Progenitor cell of endocrine pancreas (in vitro differentiated cells): ENCODE measurements at regions not wholly inside any gene's neighbourhood (a gene's known extent, or its start where the extent isn't known, plus 50 kb on each side); places are given as distances from the start of the nearest gene placed in this dataset.
"Not testable (repeated sequence)": the region's sequence is repeated elsewhere in the genome, so short reads cannot be mapped to it uniquely, and the experiment has no call there.

ENCODE experiments used
- DNase-seq: peaks from one replicate; pipeline ENCODE4 v3.0.0; 2021; ENCODE audit warnings: low spot score; ENCODE audit not compliant: unreplicated experiment
- H3K27ac Mint-ChIP-seq: 2 replicates; pipeline ENCODE4 v1.8.0; 2021; ENCODE audit warnings: mild to moderate bottlenecking, moderate library complexity, mixed read lengths
- H3K27me3 Mint-ChIP-seq: 2 replicates; pipeline ENCODE4 v1.8.0; 2021; ENCODE audit warnings: mixed read lengths
- H3K36me3 Mint-ChIP-seq: 2 replicates; pipeline ENCODE4 v1.8.0; 2022; ENCODE audit warnings: mixed read lengths; ENCODE audit not compliant: insufficient read depth
- H3K4me1 Mint-ChIP-seq: 2 replicates; pipeline ENCODE4 v1.8.0; 2021; ENCODE audit warnings: low read depth, mixed read lengths
- H3K4me3 Mint-ChIP-seq: 2 replicates; pipeline ENCODE4 v1.8.0; 2021; ENCODE audit warnings: low read depth, mild to moderate bottlenecking, moderate library complexity, mixed read lengths
- H3K9me3 Mint-ChIP-seq: 2 replicates; pipeline ENCODE4 v1.8.0; 2021; ENCODE audit warnings: low read depth, mixed read lengths
- TF ChIP-seq, protein P1 (sequence below): fragments of 200-600 bp; sonication (generic); IDR thresholded peaks from one replicate; pipeline ENCODE4 v1.5.0; 2021; ENCODE audit warnings: antibody characterized with exemption, mild to moderate bottlenecking; ENCODE audit not compliant: unreplicated experiment

DNA sequence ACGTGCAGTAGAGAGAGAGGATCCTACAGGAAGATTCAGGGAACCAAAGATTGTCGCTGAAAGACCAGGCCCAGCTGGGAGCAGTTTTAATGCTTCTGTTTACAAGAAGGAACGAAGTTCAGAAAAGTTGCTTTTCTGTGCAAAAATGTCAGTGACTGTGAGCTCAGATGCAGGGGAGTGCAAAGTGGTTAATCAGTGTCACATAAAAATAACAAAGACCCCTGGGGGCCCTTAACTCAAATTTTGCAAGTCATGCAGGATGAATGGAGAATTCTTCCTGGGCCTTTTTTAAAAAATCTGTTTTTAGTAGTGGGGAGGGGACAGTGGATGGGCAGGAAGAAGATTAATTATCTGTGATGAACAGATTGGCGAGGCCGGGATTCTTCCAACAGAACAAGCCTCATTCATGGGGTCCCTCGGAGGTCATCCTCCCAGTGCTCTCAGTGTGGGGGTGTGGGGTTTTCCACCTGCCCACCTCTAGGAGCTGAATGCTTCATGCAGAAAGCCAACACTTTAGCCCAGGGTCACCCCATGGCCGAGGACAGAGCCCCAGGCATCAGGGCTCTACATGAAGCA lies 167.2 kb downstream of the UQCRFS1 start:
- DNase-seq, result no peak
- peaks cover 7% of the 10 kb centered on the region for H3K27me3 Mint-ChIP-seq
- H3K4me3 Mint-ChIP-seq, result no peak overlapping the region
- TF ChIP-seq, protein P1, sequence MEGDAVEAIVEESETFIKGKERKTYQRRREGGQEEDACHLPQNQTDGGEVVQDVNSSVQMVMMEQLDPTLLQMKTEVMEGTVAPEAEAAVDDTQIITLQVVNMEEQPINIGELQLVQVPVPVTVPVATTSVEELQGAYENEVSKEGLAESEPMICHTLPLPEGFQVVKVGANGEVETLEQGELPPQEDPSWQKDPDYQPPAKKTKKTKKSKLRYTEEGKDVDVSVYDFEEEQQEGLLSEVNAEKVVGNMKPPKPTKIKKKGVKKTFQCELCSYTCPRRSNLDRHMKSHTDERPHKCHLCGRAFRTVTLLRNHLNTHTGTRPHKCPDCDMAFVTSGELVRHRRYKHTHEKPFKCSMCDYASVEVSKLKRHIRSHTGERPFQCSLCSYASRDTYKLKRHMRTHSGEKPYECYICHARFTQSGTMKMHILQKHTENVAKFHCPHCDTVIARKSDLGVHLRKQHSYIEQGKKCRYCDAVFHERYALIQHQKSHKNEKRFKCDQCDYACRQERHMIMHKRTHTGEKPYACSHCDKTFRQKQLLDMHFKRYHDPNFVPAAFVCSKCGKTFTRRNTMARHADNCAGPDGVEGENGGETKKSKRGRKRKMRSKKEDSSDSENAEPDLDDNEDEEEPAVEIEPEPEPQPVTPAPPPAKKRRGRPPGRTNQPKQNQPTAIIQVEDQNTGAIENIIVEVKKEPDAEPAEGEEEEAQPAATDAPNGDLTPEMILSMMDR, result no peak
- H3K9me3 Mint-ChIP-seq, result peaks cover 3% of the 10 kb centered on the region
- H3K4me1 Mint-ChIP-seq, result no peaks in the 10 kb centered on the region
- no peak overlapping the region for H3K27ac Mint-ChIP-seq
- no peaks in the 10 kb centered on the region for H3K36me3 Mint-ChIP-seq

DNA sequence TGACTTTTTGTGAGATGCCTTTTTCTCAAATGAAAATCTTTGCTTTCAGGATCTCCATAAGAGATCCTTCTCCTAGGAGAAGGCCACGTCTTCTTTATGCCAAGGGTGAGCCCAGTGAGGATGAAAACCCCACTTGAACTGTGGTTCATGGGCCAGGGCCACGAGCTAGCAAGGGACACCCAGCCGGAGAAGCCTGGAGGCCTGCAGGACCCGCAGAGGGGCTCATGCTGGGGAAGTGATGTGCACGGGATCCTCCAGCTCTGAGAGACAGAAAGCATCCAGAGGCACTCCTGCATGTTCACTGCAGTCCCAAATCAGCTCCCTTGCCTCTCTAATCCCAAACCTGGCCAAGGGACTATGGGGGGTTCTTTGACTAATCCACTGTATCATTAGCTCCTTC lies 168.9 kb downstream of the UQCRFS1 start:
- Mint-ChIP-seq H3K27ac (no peak overlapping the region), H3K4me3 (no peak overlapping the region), H3K9me3 (peaks cover 3% of the 10 kb centered on the region), H3K27me3 (peaks cover 7% of the 10 kb centered on the region), H3K36me3 (no peaks in the 10 kb centered on the region), H3K4me1 (no peaks in the 10 kb centered on the region)
- TF ChIP-seq, protein P1, result no peak
- no peak for DNase-seq

DNA sequence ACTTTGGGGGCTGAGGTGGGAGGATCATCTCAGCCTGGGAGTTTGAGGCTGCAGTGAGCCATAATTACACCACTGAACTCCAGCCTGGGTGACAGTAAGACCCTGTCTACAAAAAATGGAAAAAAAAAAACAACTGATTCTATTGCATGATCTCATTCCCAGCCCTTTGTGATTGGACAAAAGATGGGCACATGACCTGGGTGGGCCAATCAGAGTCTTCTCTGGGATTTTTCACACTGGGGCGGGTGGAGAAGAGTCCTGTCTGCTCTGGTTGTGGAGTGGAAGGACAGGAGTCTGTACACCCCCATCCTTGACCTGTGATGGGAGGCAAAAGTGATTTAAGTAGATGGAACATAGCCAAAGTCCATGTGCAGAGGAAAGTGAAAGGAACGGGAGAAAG lies 170.5 kb downstream of the UQCRFS1 start:
- no peaks in the 10 kb centered on the region for H3K36me3 Mint-ChIP-seq
- no peak overlapping the region for H3K27ac Mint-ChIP-seq
- no peak for DNase-seq
- H3K4me3 Mint-ChIP-seq, result no peak overlapping the region
- no peaks in the 10 kb centered on the region for H3K4me1 Mint-ChIP-seq
- TF ChIP-seq, protein P1, result no peak
- H3K9me3 Mint-ChIP-seq, result peaks cover 3% of the 10 kb centered on the region
- peaks cover 12% of the 10 kb centered on the region for H3K27me3 Mint-ChIP-seq

DNA sequence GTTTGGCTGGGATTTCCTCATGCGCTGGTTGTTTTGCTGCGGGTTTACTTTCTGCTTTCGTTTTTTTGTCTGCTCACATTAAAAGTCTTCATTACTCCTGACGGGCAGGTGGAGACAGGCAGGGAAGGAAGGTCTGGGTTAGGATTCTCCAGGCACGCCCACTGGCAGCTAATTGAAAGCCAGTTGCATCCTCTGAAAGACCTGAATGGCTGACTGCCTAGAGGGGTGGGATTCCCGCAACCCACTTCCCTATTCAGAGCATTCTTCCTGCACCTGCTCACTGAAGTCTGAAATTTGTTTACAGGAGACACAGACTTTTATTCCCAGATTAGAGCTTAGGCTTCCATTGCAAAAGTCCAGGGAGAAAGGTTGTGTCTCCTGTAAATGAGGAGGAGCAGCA lies 172.0 kb downstream of the UQCRFS1 start:
- no peaks in the 10 kb centered on the region for H3K36me3 Mint-ChIP-seq
- no peak overlapping the region for H3K4me3 Mint-ChIP-seq
- TF ChIP-seq, protein P1, result no peak
- DNase-seq, result no peak
- H3K27ac Mint-ChIP-seq, result no peak overlapping the region
- peaks cover 3% of the 10 kb centered on the region for H3K9me3 Mint-ChIP-seq
- H3K27me3 Mint-ChIP-seq, result peaks cover 12% of the 10 kb centered on the region
- no peaks in the 10 kb centered on the region for H3K4me1 Mint-ChIP-seq

DNA sequence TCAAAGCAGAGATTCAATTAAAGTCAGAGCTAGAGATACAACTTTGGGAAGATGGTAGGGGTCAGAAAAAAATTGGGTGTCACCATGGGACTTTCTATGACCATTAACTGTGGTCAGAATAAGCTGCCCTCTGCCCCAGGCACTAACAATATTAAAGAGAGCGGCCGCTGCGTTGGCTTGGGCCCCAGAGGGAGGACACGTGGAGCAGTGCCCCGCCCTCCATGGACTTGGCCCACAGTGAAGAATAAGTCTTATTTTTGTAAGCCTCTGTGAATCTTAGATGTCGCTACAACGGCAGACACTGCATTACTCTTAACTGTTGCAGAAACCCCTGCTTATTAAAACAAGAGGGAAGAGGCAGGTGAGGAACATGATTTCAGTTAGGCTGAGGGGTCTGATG lies 172.7 kb downstream of the UQCRFS1 start:
- TF ChIP-seq, protein P1, result no peak
- H3K4me3 Mint-ChIP-seq, result no peak overlapping the region
- H3K9me3 Mint-ChIP-seq, result peaks cover 3% of the 10 kb centered on the region
- no peaks in the 10 kb centered on the region for H3K4me1 Mint-ChIP-seq
- H3K36me3 Mint-ChIP-seq, result no peaks in the 10 kb centered on the region
- DNase-seq, result no peak
- H3K27ac Mint-ChIP-seq, result no peak overlapping the region
- H3K27me3 Mint-ChIP-seq, result peaks cover 12% of the 10 kb centered on the region

DNA sequence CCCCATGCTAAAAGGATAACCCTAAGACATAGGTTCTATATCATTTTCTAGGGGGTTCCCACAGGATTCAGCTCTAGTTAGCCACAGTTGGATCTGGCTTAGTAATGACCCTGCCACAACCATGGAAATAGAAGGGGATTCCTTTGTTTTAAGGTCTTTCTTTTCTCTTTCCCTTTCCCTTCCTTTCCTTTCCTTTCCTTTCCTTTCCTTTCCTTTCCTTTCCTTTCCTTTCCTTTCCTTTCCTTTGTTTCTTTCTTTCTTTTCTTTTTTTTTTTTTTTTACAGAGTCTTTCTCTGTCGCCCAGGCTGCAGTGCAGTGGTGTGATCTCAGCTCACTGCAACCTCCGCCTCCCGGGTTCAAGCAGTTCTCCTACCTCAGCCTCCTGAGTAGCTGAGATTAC lies 173.9 kb downstream of the UQCRFS1 start:
- not testable (repeated sequence) for H3K4me3 Mint-ChIP-seq, H3K36me3 Mint-ChIP-seq, DNase-seq, H3K27ac Mint-ChIP-seq, H3K9me3 Mint-ChIP-seq, H3K4me1 Mint-ChIP-seq
- H3K27me3 Mint-ChIP-seq, result peaks cover 12% of the 10 kb centered on the region
